Progenitor cell of endocrine pancreas (in vitro differentiated cells): ENCODE measurements at regions not wholly inside any gene's neighbourhood (a gene's known extent, or its start where the extent isn't known, plus 50 kb on each side); places are given as distances from the start of the nearest gene placed in this dataset.

ENCODE experiments used
- DNase-seq: peaks from one replicate; pipeline ENCODE4 v3.0.0; 2021; ENCODE audit warnings: low spot score; ENCODE audit not compliant: unreplicated experiment
- H3K27ac Mint-ChIP-seq: 2 replicates; pipeline ENCODE4 v1.8.0; 2021; ENCODE audit warnings: mild to moderate bottlenecking, moderate library complexity, mixed read lengths
- H3K27me3 Mint-ChIP-seq: 2 replicates; pipeline ENCODE4 v1.8.0; 2021; ENCODE audit warnings: mixed read lengths
- H3K36me3 Mint-ChIP-seq: 2 replicates; pipeline ENCODE4 v1.8.0; 2022; ENCODE audit warnings: mixed read lengths; ENCODE audit not compliant: insufficient read depth
- H3K4me1 Mint-ChIP-seq: 2 replicates; pipeline ENCODE4 v1.8.0; 2021; ENCODE audit warnings: low read depth, mixed read lengths
- H3K4me3 Mint-ChIP-seq: 2 replicates; pipeline ENCODE4 v1.8.0; 2021; ENCODE audit warnings: low read depth, mild to moderate bottlenecking, moderate library complexity, mixed read lengths
- H3K9me3 Mint-ChIP-seq: 2 replicates; pipeline ENCODE4 v1.8.0; 2021; ENCODE audit warnings: low read depth, mixed read lengths
- TF ChIP-seq, protein P1 (sequence below): fragments of 200-600 bp; sonication (generic); IDR thresholded peaks from one replicate; pipeline ENCODE4 v1.5.0; 2021; ENCODE audit warnings: antibody characterized with exemption, mild to moderate bottlenecking; ENCODE audit not compliant: unreplicated experiment

DNA sequence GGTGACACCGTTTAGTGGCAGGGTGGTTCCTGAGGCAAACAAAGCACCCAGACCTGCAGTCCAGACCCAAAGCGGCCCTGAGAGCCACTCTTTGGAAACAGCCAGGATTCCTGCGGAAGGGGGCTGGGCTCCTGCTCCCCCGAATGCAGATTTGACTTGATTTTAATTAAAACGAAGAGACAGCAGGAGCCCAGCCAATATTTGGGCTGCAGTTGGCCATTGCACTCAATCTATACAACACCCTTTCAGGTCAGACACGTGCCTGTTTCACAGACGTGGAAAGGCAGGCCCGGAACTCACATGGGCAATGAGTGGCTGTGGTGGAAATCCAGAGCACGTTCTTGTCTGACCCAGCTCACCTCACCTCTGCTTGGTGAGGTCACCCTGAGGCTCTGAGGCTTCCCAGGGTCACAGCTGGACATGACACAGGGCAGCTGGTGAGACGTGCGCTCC lies 122.4 kb downstream of the NDUFA10 start:
- TF ChIP-seq, protein P1, sequence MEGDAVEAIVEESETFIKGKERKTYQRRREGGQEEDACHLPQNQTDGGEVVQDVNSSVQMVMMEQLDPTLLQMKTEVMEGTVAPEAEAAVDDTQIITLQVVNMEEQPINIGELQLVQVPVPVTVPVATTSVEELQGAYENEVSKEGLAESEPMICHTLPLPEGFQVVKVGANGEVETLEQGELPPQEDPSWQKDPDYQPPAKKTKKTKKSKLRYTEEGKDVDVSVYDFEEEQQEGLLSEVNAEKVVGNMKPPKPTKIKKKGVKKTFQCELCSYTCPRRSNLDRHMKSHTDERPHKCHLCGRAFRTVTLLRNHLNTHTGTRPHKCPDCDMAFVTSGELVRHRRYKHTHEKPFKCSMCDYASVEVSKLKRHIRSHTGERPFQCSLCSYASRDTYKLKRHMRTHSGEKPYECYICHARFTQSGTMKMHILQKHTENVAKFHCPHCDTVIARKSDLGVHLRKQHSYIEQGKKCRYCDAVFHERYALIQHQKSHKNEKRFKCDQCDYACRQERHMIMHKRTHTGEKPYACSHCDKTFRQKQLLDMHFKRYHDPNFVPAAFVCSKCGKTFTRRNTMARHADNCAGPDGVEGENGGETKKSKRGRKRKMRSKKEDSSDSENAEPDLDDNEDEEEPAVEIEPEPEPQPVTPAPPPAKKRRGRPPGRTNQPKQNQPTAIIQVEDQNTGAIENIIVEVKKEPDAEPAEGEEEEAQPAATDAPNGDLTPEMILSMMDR: no peak
- no peaks in the 10 kb centered on the region for H3K4me1 Mint-ChIP-seq
- no peak overlapping the region for H3K4me3 Mint-ChIP-seq
- H3K27ac Mint-ChIP-seq: no peak overlapping the region
- DNase-seq: no peak
- H3K27me3 Mint-ChIP-seq: peaks cover 10% of the 10 kb centered on the region
- H3K36me3 Mint-ChIP-seq: no peaks in the 10 kb centered on the region
- H3K9me3 Mint-ChIP-seq: no peaks in the 10 kb centered on the region

DNA sequence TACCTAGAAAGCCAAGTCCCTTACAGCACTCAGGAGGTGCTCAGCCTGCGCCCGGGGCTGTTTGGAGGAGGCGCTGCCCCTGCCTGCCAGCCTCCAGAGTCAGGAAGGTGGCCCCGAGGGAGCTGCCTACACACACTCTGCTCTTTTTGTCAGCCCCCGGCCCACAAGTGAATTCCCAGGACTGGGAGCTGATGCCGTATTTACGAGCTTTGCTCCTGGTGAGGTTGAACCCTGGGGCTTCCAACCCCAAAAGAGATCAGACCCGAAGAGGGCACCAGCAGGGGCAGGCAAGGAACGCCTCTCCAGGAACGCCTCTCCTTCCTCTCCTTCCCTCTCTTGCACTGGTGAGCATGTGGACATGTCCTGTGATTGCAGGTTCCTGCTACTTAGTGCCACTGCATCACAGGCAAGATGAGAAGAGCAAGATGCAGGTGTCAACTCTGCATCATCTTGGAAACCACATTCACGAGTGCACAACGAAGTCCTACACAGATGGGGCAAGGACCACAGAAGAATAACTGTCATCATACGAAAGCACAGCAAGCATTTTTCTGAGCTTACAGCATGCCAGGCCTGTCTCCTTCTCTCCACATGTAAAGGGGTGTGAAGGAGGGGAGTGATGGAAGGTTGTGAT lies 126.7 kb downstream of the NDUFA10 start:
- Mint-ChIP-seq H3K9me3 (no peaks in the 10 kb centered on the region), H3K27ac (no peak overlapping the region), H3K36me3 (no peaks in the 10 kb centered on the region), H3K4me1 (no peaks in the 10 kb centered on the region), H3K4me3 (no peak overlapping the region), H3K27me3 (peaks cover 33% of the 10 kb centered on the region)
- no peak for DNase-seq
- TF ChIP-seq, protein P1: no peak

DNA sequence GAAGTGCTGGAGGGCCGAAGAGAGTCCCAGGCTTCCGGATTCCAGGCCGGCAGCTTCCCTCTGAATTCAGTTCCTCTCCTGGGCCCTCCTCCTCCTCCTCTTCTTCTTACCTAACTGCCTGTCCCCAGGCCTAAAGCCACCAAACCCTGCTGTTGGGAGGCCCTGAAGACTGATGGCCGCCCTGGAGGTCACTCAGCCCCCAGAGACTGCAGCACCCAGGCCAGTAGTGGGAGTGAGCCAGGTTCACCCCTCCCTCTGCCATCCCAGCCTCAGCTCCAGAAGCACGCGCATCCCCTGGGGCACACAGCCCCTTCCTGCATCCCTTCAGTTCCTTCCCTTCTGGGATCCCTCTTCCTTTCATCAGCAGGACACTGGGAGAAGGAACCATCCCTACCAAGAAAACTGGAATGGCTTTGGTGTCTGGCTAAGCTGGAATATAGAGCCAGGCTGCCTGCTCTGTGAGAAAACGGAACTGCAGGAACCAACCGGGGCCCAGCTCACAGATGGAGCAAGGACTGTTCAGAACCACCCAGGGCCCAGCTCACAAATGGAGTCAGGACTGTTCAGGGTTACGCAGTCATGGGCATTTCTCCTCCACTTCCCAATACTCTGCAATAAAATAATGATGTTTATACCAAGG lies 127.4 kb downstream of the NDUFA10 start:
- H3K4me1 Mint-ChIP-seq: no peaks in the 10 kb centered on the region
- no peak overlapping the region for H3K27ac Mint-ChIP-seq
- no peaks in the 10 kb centered on the region for H3K36me3 Mint-ChIP-seq
- no peak for DNase-seq
- peaks cover 37% of the 10 kb centered on the region for H3K27me3 Mint-ChIP-seq
- TF ChIP-seq, protein P1: no peak
- H3K9me3 Mint-ChIP-seq: no peaks in the 10 kb centered on the region
- no peak overlapping the region for H3K4me3 Mint-ChIP-seq

DNA sequence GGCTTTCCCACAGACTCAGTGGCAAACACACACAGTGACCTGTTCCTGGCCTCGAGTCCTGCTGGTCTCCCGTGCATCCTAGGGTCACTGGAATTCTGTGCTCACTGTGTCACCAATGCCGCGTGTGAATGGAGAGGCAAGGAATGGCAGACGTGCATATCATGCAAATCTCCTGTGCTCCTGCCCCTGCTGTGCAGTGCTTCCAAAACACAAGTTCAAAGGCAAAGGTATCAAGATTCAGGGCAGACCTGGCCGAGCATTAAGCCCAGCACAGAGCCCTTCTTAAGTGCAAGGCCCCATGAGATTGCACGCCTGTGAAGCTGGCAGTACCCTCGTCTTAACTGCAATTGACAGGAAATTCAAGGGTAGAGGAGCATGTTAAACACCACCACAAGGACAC lies 129.1 kb downstream of the NDUFA10 start:
- Mint-ChIP-seq H3K9me3 (no peaks in the 10 kb centered on the region), H3K27ac (no peak overlapping the region), H3K4me1 (no peaks in the 10 kb centered on the region), H3K4me3 (no peak overlapping the region), H3K27me3 (peaks cover 31% of the 10 kb centered on the region), H3K36me3 (no peaks in the 10 kb centered on the region)
- no peak for DNase-seq
- TF ChIP-seq, protein P1: no peak

DNA sequence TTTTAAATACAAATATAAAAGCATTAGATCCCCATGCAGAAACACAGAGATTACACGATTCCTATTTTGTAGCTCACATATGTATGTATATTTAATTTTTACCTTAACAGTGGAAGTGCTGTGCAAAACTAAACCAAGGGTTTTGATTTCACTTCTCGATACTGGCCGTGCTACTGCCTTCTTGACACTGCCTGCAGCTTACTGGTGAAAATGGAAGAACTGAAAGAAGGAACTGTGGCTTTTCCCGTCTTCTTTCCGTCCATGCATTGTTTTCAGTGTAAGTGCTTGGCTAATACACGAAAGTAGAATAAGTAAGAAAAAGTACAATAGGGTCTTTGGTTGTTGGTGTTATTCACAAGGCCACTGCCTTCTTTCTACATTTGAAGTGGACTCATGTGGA lies 129.5 kb downstream of the NDUFA10 start:
- DNase-seq: no peak
- H3K9me3 Mint-ChIP-seq: no peaks in the 10 kb centered on the region
- TF ChIP-seq, protein P1: no peak
- H3K36me3 Mint-ChIP-seq: no peaks in the 10 kb centered on the region
- no peak overlapping the region for H3K4me3 Mint-ChIP-seq
- H3K27ac Mint-ChIP-seq: no peak overlapping the region
- peaks cover 30% of the 10 kb centered on the region for H3K27me3 Mint-ChIP-seq
- no peaks in the 10 kb centered on the region for H3K4me1 Mint-ChIP-seq
